IMR-90 (cell line): ENCODE measurements at regions not wholly inside any gene's neighbourhood (a gene's known extent, or its start where the extent isn't known, plus 50 kb on each side); places are given as distances from the start of the nearest gene placed in this dataset.

ENCODE experiments used
- ATAC-seq: fragments of 200-7000 bp; cut with Tn5 transposase; 2 replicates; pipeline ENCODE4 v1.9.1; 2020; ENCODE audit warnings: low read depth, mild to moderate bottlenecking, moderate library complexity
- BruUV-seq: library from RNA; stranded (reverse); fragments of 400-500 nt; replicated peaks from 2 replicates; lab custom pipeline; 2021; lab: Mats Ljungman, UMichigan
- CTCF ChIA-PET: fragments of 300-600 bp; formaldehyde crosslinking; extraction: SDS; loops from one replicate; lab custom pipeline; 2021; ENCODE audit warnings: antibody characterized with exemption; lab: Yijun Ruan, JAX
- POLR2A ChIA-PET: fragments of 300-600 bp; sonication (Branson Sonifier 250); formaldehyde crosslinking; loops from one replicate; lab custom pipeline; 2022; ENCODE audit warnings: antibody characterized with exemption; ENCODE audit not compliant: unreplicated experiment; lab: Charles Lee
- DNase-seq: peaks from one replicate; pipeline ENCODE4 v3.0.0; 2013
- H2AFZ ChIP-seq: replicated peaks from 2 replicates; pipeline ENCODE3; 2013; ENCODE audit warnings: low read length, mild to moderate bottlenecking; ENCODE audit not compliant: poor library complexity
- H2AK5ac ChIP-seq: 2 replicates; pipeline ENCODE4 v1.6.1; 2013; ENCODE audit warnings: low read depth, low read length, inconsistent platforms
- H2AK9ac ChIP-seq: replicated peaks from 2 replicates; pipeline ENCODE3; 2013; ENCODE audit warnings: mild to moderate bottlenecking, low read depth, low read length, moderate library complexity; ENCODE audit not compliant: poor library complexity
- H2BK120ac ChIP-seq: 2 replicates; pipeline ENCODE4 v1.6.1; 2013; ENCODE audit warnings: low read depth, low read length, inconsistent platforms
- H2BK15ac ChIP-seq: 3 replicates; pipeline ENCODE4 v1.6.1; 2013; ENCODE audit warnings: low read depth, low read length, inconsistent platforms
- H2BK20ac ChIP-seq: 2 replicates; pipeline ENCODE4 v1.6.1; 2013; ENCODE audit warnings: low read depth, mild to moderate bottlenecking, inconsistent platforms, low read length, moderate library complexity
- H2BK5ac ChIP-seq: 2 replicates; pipeline ENCODE4 v1.6.1; 2013; ENCODE audit warnings: mild to moderate bottlenecking, low read depth, low read length, inconsistent platforms; ENCODE audit not compliant: poor library complexity, severe bottlenecking
- H3K14ac ChIP-seq: replicated peaks from 2 replicates; pipeline ENCODE4 v1.6.1; 2013; ENCODE audit warnings: low read depth, low read length, inconsistent platforms
- H3K18ac ChIP-seq: 2 replicates; pipeline ENCODE4 v1.6.1; 2013; ENCODE audit warnings: low read depth, low read length, control low read depth
- H3K23ac ChIP-seq: 2 replicates; pipeline ENCODE4 v1.6.1; 2013; ENCODE audit warnings: low read depth, low read length, inconsistent platforms
- H3K27ac ChIP-seq: 2 replicates; pipeline ENCODE4 v1.5.1; 2013; ENCODE audit warnings: mild to moderate bottlenecking, control low read depth, low read length; ENCODE audit not compliant: insufficient read depth
- H3K27me3 ChIP-seq: 2 replicates; pipeline ENCODE4 v1.6.1; 2013; ENCODE audit warnings: low read length; ENCODE audit not compliant: control insufficient read depth, insufficient read depth
- H3K36me3 ChIP-seq: 2 replicates; pipeline ENCODE4 v1.6.1; 2013; ENCODE audit warnings: low read length, mixed read lengths; ENCODE audit not compliant: control insufficient read depth, insufficient read depth
- H3K4ac ChIP-seq: 2 replicates; pipeline ENCODE4 v1.6.1; 2013; ENCODE audit warnings: low read depth, low read length, inconsistent platforms
- H3K4me1 ChIP-seq: 2 replicates; pipeline ENCODE4 v1.6.1; 2013; ENCODE audit warnings: low read length, mixed read lengths; ENCODE audit not compliant: control insufficient read depth, insufficient read depth
- H3K4me2 ChIP-seq: 2 replicates; pipeline ENCODE4 v1.6.1; 2013; ENCODE audit warnings: low read depth, mild to moderate bottlenecking, control low read depth, low read length, moderate library complexity
- H3K4me3 ChIP-seq: 2 replicates; pipeline ENCODE4 v1.5.1; 2013; ENCODE audit warnings: low read depth, mild to moderate bottlenecking, control low read depth, low read length, moderate library complexity; ENCODE audit not compliant: insufficient read depth
- H3K56ac ChIP-seq: 2 replicates; pipeline ENCODE4 v1.6.1; 2013; ENCODE audit warnings: low read length, inconsistent platforms; ENCODE audit not compliant: insufficient read depth; ENCODE audit errors: extremely low read depth
- H3K79me1 ChIP-seq, 2 experiments: 2 replicates each; pipeline ENCODE4 v1.6.1; 2013; ENCODE audit warnings: low read length in 2 of 2, inconsistent platforms in 1 of 2, low read depth in 1 of 2
- H3K9ac ChIP-seq: 2 replicates; pipeline ENCODE4 v1.6.1; 2013; ENCODE audit warnings: low read depth, low read length, control low read depth
- H3K9me1 ChIP-seq: 2 replicates; pipeline ENCODE4 v1.6.1; 2013; ENCODE audit warnings: low read length, inconsistent platforms; ENCODE audit not compliant: insufficient read depth
- H3K9me3 ChIP-seq: 2 replicates; pipeline ENCODE4 v1.6.1; 2013; ENCODE audit warnings: low read length; ENCODE audit not compliant: control insufficient read depth, insufficient read depth
- H4K20me1 ChIP-seq: 2 replicates; pipeline ENCODE4 v1.6.1; 2013; ENCODE audit warnings: low read length, inconsistent platforms; ENCODE audit not compliant: insufficient read depth
- H4K5ac ChIP-seq: 2 replicates; pipeline ENCODE4 v1.6.1; 2013; ENCODE audit warnings: mild to moderate bottlenecking, low read depth, low read length, control low read depth
- H4K8ac ChIP-seq, 2 experiments: 2 replicates each; pipeline ENCODE4 v1.6.1; 2013; ENCODE audit warnings: low read depth in 2 of 2, low read length in 2 of 2, control low read depth in 1 of 2, inconsistent platforms in 1 of 2
- H4K91ac ChIP-seq: 2 replicates; pipeline ENCODE4 v1.6.1; 2013; ENCODE audit warnings: low read depth, low read length, inconsistent platforms; ENCODE audit not compliant: insufficient read depth
- BHLHE40 ChIP-seq: fragments of 150-350 bp; IDR thresholded peaks from 2 replicates; pipeline ENCODE4 v1.6.1; 2016; ENCODE audit warnings: mild to moderate bottlenecking, low read depth, low read length
- CEBPB ChIP-seq: IDR thresholded peaks from 2 replicates; pipeline ENCODE4 v1.6.1; 2012; ENCODE audit warnings: low read depth, low read length, improper control_type of control experiment
- CHD1 ChIP-seq: IDR thresholded peaks from 2 replicates; pipeline ENCODE4 v1.6.1; 2012; ENCODE audit warnings: low read depth, low read length, improper control_type of control experiment
- FOS ChIP-seq: fragments of 150-350 bp; IDR thresholded peaks from 2 replicates; pipeline ENCODE4 v1.6.1; 2016; ENCODE audit warnings: low read depth, low read length
- MAFK ChIP-seq: IDR thresholded peaks from 2 replicates; pipeline ENCODE4 v1.6.1; 2012; ENCODE audit warnings: low read depth, low read length, improper control_type of control experiment
- MAZ ChIP-seq: IDR thresholded peaks from 2 replicates; pipeline ENCODE4 v1.6.1; 2012; ENCODE audit warnings: low read depth, mild to moderate bottlenecking, low read length, improper control_type of control experiment, moderate library complexity, borderline replicate concordance
- MXI1 ChIP-seq: IDR thresholded peaks from 2 replicates; pipeline ENCODE4 v1.6.1; 2012; ENCODE audit warnings: low read depth, mild to moderate bottlenecking, low read length, moderate library complexity, borderline replicate concordance
- NFE2L2 ChIP-seq: fragments of 150-350 bp; IDR thresholded peaks from 2 replicates; pipeline ENCODE4 v1.6.1; 2016; ENCODE audit warnings: low read depth, mild to moderate bottlenecking, low read length
- POLR2A ChIP-seq: IDR thresholded peaks from 2 replicates; pipeline ENCODE4 v1.6.1; 2012; ENCODE audit warnings: mild to moderate bottlenecking, low read depth, low read length
- RAD21 ChIP-seq: IDR thresholded peaks from 2 replicates; pipeline ENCODE4 v1.6.1; 2012; ENCODE audit warnings: low read length, improper control_type of control experiment
- RFX5 ChIP-seq: IDR thresholded peaks from 2 replicates; pipeline ENCODE4 v1.8.0; 2012; ENCODE audit warnings: low read depth, mild to moderate bottlenecking, low read length, moderate library complexity
- SMC3 ChIP-seq: fragments of 150-350 bp; IDR thresholded peaks from 2 replicates; pipeline ENCODE4 v1.6.1; 2016; ENCODE audit warnings: low read depth, mild to moderate bottlenecking, antibody characterized with exemption, low read length, moderate library complexity
- USF2 ChIP-seq: fragments of 150-350 bp; IDR thresholded peaks from 2 replicates; pipeline ENCODE4 v1.6.1; 2017; ENCODE audit warnings: mild to moderate bottlenecking, antibody characterized with exemption, low read length, low read depth
- WGBS, 2 experiments: methylation state at CpG; one replicate each; pipeline versions ENCODE4 v1.1.5 to v1.1.7; 2013; ENCODE audit warnings: missing lambda C conversion rate in 2 of 2; ENCODE audit not compliant: insufficient read length in 1 of 2; ENCODE audit errors: extremely low coverage in 2 of 2; 5-methylcytosine and 5-hydroxymethylcytosine counted together
- dilution Hi-C: fragments of 300-500 bp; cut with HindIII; formaldehyde crosslinking; loops from one replicate; pipeline ENCODE4 v1.14.3; 2018; ENCODE audit warnings: low sequenced_read_pairs; ENCODE audit not compliant: unreplicated experiment
- in situ Hi-C: fragments of 300-500 bp; cut with MboI; formaldehyde crosslinking; loops from 3 replicates; pipeline ENCODE4 v1.14.3; 2019; ENCODE audit warnings: low sequenced_read_pairs, inconsistent platforms, mixed read lengths
- intact Hi-C: fragments of 100-400 bp; cut with micrococcal nuclease; formaldehyde crosslinking; loops from 2 replicates; pipeline ENCODE4 v1.10.0; 2022
- TF ChIP-seq, protein P1 (sequence below): conservative IDR thresholded peaks from 2 replicates; pipeline ENCODE4 v1.5.1; 2012; ENCODE audit warnings: mild to moderate bottlenecking, low read depth, low read length, improper control_type of control experiment
- TF ChIP-seq, protein P2 (sequence below): fragments of 150-350 bp; IDR thresholded peaks from 2 replicates; pipeline ENCODE4 v1.6.1; 2016; ENCODE audit warnings: low read depth, mild to moderate bottlenecking, low read length, moderate library complexity, borderline replicate concordance

- in situ Hi-C loops: no loop called here
- dilution Hi-C loops: no loop called here
- POLR2A ChIA-PET: no interaction called here
These were observed 397.7 kb downstream of the UQCRFS1 start for GRCh38 chr19:28815257-28815656.

More at GRCh38 chr19:28815257-28815656, 397.7 kb downstream of the UQCRFS1 start:
- CTCF ChIA-PET: no interaction called here
- no TSS peak for BruUV-seq
- H3K27me3 ChIP-seq: no peaks in the 10 kb centered on the region
- TF ChIP-seq RAD21: no peak
- TF ChIP-seq MAFK: no peak
- no peak for TF ChIP-seq NFE2L2
- TF ChIP-seq MAZ: no peak
- no peak for TF ChIP-seq CEBPB
- TF ChIP-seq, protein P1, sequence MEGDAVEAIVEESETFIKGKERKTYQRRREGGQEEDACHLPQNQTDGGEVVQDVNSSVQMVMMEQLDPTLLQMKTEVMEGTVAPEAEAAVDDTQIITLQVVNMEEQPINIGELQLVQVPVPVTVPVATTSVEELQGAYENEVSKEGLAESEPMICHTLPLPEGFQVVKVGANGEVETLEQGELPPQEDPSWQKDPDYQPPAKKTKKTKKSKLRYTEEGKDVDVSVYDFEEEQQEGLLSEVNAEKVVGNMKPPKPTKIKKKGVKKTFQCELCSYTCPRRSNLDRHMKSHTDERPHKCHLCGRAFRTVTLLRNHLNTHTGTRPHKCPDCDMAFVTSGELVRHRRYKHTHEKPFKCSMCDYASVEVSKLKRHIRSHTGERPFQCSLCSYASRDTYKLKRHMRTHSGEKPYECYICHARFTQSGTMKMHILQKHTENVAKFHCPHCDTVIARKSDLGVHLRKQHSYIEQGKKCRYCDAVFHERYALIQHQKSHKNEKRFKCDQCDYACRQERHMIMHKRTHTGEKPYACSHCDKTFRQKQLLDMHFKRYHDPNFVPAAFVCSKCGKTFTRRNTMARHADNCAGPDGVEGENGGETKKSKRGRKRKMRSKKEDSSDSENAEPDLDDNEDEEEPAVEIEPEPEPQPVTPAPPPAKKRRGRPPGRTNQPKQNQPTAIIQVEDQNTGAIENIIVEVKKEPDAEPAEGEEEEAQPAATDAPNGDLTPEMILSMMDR: no peak
- no peak for TF ChIP-seq USF2
- no peak for TF ChIP-seq BHLHE40
- TF ChIP-seq CHD1: no peak
- TF ChIP-seq, protein P2, sequence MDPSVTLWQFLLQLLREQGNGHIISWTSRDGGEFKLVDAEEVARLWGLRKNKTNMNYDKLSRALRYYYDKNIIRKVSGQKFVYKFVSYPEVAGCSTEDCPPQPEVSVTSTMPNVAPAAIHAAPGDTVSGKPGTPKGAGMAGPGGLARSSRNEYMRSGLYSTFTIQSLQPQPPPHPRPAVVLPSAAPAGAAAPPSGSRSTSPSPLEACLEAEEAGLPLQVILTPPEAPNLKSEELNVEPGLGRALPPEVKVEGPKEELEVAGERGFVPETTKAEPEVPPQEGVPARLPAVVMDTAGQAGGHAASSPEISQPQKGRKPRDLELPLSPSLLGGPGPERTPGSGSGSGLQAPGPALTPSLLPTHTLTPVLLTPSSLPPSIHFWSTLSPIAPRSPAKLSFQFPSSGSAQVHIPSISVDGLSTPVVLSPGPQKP: no peak
- TF ChIP-seq SMC3: no peak
- no peak for TF ChIP-seq MXI1
- no peak for TF ChIP-seq RFX5
- no peak for TF ChIP-seq FOS
- TF ChIP-seq POLR2A: no peak
- H3K23ac ChIP-seq: no peak overlapping the region
- H3K14ac ChIP-seq: no peak overlapping the region
- no peaks in the 10 kb centered on the region for H4K20me1 ChIP-seq
- WGBS, 2 experiments: 81% methylated on average over 2 of the region's 2 CpGs; no CpG with 5 or more reads in 1 of the 2 experiments
- H4K8ac ChIP-seq: no peak overlapping the region
- H3K4me1 ChIP-seq: no peaks in the 10 kb centered on the region
- no peak overlapping the region for H3K9ac ChIP-seq
- no peak overlapping the region for H2BK120ac ChIP-seq
- H2BK15ac ChIP-seq: no peak overlapping the region
- DNase-seq (no peak), ATAC-seq (no peak)
- H3K4ac ChIP-seq: no peak overlapping the region
- H2AK5ac ChIP-seq: no peak overlapping the region
- H3K18ac ChIP-seq: no peak overlapping the region
- H3K4me3 ChIP-seq: no peak overlapping the region
- no peak overlapping the region for H2BK5ac ChIP-seq
- no peak overlapping the region for H2AFZ ChIP-seq
- H3K9me1 ChIP-seq: no peaks in the 10 kb centered on the region
- no peak overlapping the region for H2BK20ac ChIP-seq
- H3K36me3 ChIP-seq: no peaks in the 10 kb centered on the region
- intact Hi-C loops: no loop called here
- no peak overlapping the region for H2AK9ac ChIP-seq
- H4K91ac ChIP-seq: no peak overlapping the region
- H3K79me1 ChIP-seq: no peaks in the 10 kb centered on the region
- H3K56ac ChIP-seq: no peak overlapping the region
- H3K27ac ChIP-seq: no peak overlapping the region
- H4K5ac ChIP-seq: no peak overlapping the region
- H3K4me2 ChIP-seq: no peak overlapping the region
- no peaks in the 10 kb centered on the region; the same call in 1 of the 2 replicates for H3K9me3 ChIP-seq
